ENCODE measurements at regions not wholly inside any gene's neighbourhood (a gene's known extent, or its start where the extent isn't known, plus 50 kb on each side); places are given as distances from the start of the nearest gene placed in this dataset.

DNA sequence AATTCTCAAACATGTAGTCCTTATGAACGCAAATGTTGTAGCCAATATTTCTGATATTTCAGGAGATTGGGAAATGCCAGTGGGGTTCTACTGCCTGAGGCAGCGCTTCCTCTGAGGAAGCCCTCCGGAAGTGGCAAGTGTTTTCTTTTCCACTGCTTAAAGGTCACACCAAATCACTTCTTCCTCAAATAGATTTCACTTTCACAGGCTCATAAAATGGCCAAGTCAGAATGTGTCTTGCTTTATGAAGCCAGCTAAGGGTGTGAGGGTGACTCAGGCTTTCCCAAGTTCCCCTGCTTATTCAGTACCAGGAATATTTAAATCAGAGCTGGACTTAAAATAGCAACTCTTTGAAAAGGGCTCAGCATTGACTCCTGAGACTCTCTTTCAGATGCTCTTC, 514.2 kb upstream of the DIPK2B start:
- Histone ChIP-seq H2BK5ac (ENCODE audit: low read depth, low read length, poor library complexity, severe bottlenecking) (peak overlapping the region; percentile 81), H3K4me1 (ENCODE audit: control insufficient read depth, insufficient read depth, low read length) (peaks cover 13% of the 10 kb centered on the region), H2BK15ac (ENCODE audit: low read depth, low read length) (peak overlapping the region; percentile 59; the same call in 1 of the 3 replicates)

More for the DNA sequence above, 514.2 kb upstream of the DIPK2B start:
- no CpG with 5 or more reads among the region's 3 CpGs for WGBS, 2 experiments (ENCODE audit: extremely low coverage in 2 of 2, insufficient read length in 1 of 2)
- Histone ChIP-seq H3K4ac (ENCODE audit: low read depth, low read length) (peak overlapping the region; percentile 84; the same call in 1 of the 2 replicates), H3K9ac (ENCODE audit: low read depth, low read length) (no peak overlapping the region), H3K9me3 (ENCODE audit: control insufficient read depth, insufficient read depth, low read length) (no peaks in the 10 kb centered on the region), H4K5ac (ENCODE audit: low read depth, low read length) (peak overlapping the region; percentile 24; the same call in 1 of the 2 replicates), H3K79me1 (ENCODE audit: low read depth in 1 of 2, low read length in 2 of 2) (peaks cover 4 to 13% of the 10 kb centered on the region in 2 experiments; a peak in 2 of 4 replicates), H3K4me3 (ENCODE audit: insufficient read depth, low read depth, low read length) (no peak overlapping the region), H4K91ac (ENCODE audit: insufficient read depth, low read depth, low read length) (peak overlapping the region; percentile 53), H3K56ac (ENCODE audit: extremely low read depth, insufficient read depth, low read length) (no peak overlapping the region), H2BK120ac (ENCODE audit: low read depth, low read length) (peak overlapping the region; percentile 85), H3K36me3 (ENCODE audit: control insufficient read depth, insufficient read depth, low read length) (no peaks in the 10 kb centered on the region), H2BK20ac (ENCODE audit: low read depth, low read length) (peak overlapping the region; percentile 88), H2AFZ (replicated peaks; ENCODE audit: low read length, poor library complexity) (no peak overlapping the region), H4K8ac (ENCODE audit: low read depth in 2 of 2, low read length in 2 of 2) (peak overlapping the region; percentile 76 to 84), H4K20me1 (ENCODE audit: insufficient read depth, low read length) (no peaks in the 10 kb centered on the region), H3K27ac (ENCODE audit: insufficient read depth, low read length) (no peak overlapping the region), H3K4me2 (ENCODE audit: low read depth, low read length) (no peak overlapping the region), H3K18ac (ENCODE audit: low read depth, low read length) (no peak overlapping the region; the same call in 1 of the 2 replicates), H3K23ac (ENCODE audit: low read depth, low read length) (peak overlapping the region; percentile 17; the same call in 1 of the 2 replicates), H3K9me1 (ENCODE audit: insufficient read depth, low read length) (no peaks in the 10 kb centered on the region), H2AK9ac (replicated peaks; ENCODE audit: low read depth, low read length, poor library complexity) (no peak overlapping the region), H3K14ac (replicated peaks; ENCODE audit: low read depth, low read length) (peak overlapping the region; percentile 85; the same call in 1 of the 2 replicates), H3K27me3 (ENCODE audit: control insufficient read depth, insufficient read depth, low read length) (no peaks in the 10 kb centered on the region), H2AK5ac (ENCODE audit: low read depth, low read length) (peak overlapping the region; percentile 25)
- ChIA-PET CTCF (interaction anchor here (0.6 kb wide), 1 partner anchor 130 kb away, joined by 5 read pairs; no protein-coding TSS in a partner anchor), POLR2A (ENCODE audit: unreplicated experiment) (no interaction called here)
- dilution Hi-C loops (cut with HindIII; ENCODE audit: low sequenced_read_pairs, unreplicated experiment) = no loop called here
- TF ChIP-seq MXI1 (IDR thresholded peaks at IDR 0.05; ENCODE audit: borderline replicate concordance, low read depth, low read length) = no peak
- peak; percentile 49; the same call in 1 of the 2 replicates for TF ChIP-seq NFE2L2 (IDR thresholded peaks at IDR 0.05; ENCODE audit: low read depth, low read length)
- in situ Hi-C loops (cut with MboI; ENCODE audit: low sequenced_read_pairs) = no loop called here
- no TSS peak for BruUV-seq (replicated peaks)
- ATAC-seq (ENCODE audit: low read depth) = no peak
- peak; percentile 71 for DNase-seq
- intact Hi-C loops (cut with micrococcal nuclease) = no loop called here

Data from IMR-90 (cell line).